Ureter (tissue), 1 donor: ENCODE measurements at regions not wholly inside any gene's neighbourhood (a gene's known extent, or its start where the extent isn't known, plus 50 kb on each side); places are given as distances from the start of the nearest gene placed in this dataset.

Experiments used
- DNase-seq: peaks from one replicate; pipeline ENCODE4 v3.0.0-alpha.2; 2020; ENCODE audit warnings: low spot score
- donor health status: DM: yes; HTN: yes; CAD: no.

DNA sequence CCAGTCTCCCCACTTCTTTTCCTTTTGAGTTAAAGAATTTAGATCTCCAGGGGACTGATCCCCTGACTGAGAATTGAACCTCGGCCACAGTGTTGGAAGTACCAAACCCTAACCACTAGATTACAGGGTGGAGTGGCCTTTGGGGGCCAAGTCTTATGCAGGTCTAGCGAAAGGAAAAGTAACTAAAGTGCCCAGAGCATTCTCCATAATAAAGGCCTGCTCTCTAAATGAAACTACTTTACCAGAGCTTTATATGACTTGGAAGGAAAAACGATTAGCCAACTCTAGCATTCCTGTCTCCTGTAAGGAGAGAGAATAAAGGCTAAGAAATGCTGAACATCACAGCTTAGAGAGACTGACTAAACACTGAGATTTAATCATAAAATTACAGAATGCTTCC, 788.0 kb downstream of the C4orf33 start:
- DNase-seq = no peak

DNA sequence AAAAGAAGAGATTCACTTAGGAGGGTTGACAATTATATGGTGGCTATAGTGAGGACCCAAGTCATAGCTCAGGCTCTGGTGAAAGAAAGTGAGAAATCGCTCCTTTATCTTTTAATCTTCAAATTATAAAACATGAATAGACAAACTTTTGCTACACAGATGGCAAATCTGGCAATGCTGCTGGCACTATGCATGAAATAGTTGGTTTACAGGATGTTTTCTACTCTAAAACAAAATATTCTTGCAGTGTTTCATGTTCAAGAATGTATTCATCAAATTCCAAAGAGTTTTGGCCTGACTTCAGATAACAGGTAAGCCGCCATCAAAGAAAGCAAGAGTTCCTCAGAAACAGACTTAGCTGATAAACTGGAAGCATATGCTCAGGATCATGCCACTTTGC, 801.2 kb downstream of the C4orf33 start:
- DNase-seq = no peak

DNA sequence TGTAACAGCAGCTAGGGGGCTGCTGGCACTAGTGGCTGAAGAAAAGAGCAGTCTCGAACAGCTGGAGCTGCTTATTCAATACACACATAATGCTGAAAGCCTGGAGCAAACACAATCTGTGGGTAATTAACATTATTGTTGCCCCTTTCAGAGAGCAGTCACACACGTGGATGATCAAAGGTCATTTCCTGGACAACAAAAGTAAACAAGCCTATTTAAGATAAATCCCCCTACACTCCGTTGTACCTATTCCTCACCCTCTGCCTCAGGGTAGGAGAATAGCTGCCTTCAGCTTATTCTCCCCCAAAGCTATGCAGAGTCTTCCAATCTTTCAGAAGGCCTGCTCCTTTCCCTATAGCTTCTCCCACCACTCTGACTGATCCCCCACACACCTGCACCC, 803.9 kb downstream of the C4orf33 start:
- DNase-seq = no peak

DNA sequence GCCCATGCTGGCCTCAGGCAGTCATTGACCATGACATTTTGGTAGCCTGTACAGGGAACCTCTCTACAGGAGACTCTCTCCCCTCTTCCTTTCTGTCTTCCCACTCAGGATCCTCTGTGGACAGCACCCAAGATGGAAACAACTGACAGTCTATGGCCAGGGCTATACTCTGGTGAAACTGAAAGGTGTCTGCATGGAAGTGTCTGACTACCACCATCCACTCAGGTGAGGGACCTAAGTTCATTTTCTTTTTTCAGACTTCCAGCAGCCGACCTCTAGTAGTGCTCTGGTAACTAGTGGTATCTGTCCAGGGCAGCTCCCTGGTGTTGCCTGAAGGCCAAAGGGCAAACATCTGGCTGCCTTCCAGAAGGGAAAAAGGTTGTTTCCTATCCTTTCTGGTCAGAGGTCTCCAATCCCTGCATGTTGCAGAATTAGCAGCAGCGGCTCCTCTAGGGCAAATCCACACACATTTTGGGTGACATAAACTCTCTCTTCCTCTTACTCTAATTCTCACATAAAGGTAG, 804.5 kb downstream of the C4orf33 start:
- DNase-seq = no peak

DNA sequence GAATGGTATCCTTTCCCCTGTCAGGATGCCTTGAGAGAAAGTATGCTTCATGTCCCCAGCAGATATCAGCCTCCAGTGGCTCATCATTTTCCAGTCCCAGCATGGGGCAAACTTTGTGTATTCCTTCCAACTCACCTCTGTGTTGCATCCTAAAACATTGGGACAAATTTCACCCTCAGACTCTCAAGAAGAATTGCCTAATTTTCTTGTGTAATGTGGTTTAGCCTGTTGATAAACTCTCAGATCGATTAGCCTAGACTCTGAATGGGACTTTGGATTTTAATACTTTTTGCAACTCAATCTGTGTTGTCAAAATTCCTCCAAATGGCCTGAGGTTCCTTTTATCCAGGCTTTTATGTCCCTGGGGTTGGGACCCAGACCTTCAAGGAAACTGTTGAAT, 805.3 kb downstream of the C4orf33 start:
- DNase-seq = no peak

DNA sequence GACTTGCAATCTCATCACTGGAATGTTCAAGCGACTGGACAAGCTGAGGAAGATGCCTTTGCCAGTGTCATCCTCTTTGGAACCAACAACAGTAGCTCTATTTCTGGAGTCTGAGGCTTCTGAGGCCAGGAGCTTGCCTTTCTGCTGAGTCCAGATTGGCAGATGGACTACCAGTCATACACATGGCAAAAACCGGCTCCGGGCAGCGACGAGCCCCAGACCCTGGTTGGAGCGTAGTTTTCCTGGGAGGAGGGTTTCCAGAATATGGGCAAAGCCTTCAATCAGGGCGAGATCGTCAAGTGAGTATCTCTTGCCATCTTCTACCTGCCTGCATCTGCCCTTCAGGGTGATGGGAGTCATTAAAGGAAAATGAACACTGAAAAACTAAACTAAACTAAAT, 807.9 kb downstream of the C4orf33 start:
- DNase-seq = no peak

DNA sequence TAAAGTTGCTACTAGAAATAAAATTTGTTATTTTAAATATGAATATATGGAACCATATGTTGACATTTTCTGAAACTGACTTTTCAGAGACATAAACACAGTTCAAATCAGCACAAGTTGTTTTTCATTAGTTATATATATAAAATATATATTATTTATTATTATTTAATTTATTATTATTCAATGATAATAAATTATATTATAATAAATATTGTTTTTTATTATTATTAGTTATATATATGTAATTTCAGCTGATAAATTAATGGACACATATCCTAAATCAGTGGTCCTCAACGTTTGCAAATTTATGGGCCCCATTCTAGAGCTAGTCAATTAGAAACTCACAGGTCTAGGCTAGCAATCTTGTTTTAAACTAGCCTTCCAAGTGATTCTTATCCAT, 809.3 kb downstream of the C4orf33 start:
- DNase-seq = no peak

DNA sequence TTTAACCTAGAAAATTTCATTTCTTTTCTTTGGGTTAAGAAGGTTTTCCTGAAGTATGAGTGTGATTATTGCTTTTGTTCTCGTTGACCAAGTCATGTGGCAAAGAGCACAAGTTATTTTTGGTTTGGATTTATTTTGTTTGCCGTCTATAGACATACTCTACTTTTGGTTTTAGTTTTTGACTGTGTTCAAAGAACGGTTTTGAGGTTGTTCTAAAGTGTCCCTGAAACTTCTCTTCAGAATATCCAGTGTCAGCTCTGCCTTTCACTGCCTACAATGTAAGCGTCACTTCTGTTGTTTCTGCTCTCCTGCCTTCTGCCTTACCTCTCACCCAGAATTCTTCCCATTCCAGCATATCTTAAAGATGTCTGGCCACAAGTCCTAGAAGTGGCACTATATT, 812.2 kb downstream of the C4orf33 start:
- DNase-seq = no peak

DNA sequence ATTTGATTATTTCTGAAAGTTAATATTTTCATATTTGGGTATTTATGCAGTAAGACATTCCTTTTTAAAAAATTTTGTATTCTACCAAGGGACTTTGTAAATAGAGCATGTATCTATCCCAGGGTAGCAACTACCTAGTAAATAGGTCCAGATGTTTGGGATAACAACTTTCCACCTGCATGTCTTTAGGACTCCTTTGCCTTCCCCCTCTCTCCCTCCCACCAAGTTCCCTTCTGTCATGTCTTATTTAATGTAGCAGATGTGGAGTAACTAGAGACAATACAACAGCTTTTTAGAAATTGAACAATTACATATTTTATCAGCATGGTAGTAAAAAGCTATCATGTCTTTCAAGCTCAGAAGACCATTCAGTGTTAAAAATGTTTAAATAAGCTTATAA, 821.0 kb downstream of the C4orf33 start:
- DNase-seq = no peak

DNA sequence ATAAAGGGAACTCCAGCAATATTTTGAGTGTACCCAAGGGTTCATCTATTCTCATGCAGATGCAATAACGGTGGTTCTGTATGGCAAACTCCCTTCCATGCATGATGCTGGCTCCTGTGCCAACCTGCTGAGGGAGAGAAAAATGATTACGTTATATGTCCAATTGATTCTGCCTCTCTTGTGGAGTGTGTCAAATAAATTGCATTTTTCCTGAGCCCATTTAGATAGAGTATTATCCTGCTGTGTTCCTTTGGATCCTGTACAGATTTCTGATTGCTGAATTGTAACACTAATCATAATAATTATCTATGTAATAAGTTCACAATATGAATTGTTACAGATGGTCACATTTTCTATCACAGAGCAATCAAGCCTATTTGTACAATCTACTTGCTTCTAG, 821.7 kb downstream of the C4orf33 start:
- no peak for DNase-seq

DNA sequence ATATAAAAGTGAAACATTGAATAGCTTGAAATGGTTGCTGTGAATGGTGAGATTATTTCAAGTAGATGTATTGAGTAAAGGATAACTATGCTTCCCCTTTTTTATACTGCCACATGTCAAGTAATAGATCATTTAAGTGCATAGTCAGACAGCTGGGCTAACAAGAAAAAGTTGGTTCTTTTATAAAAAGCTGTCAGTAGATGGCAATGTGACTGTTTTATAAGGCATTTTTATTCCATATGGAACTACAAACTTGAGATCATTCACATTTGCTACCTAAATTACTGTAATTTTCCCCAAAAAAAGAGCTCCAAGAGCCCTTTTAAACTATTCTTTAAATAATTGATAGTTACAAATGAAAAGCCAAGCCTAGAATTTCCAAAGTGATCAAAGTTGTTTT, 831.0 kb downstream of the C4orf33 start:
- no peak for DNase-seq

DNA sequence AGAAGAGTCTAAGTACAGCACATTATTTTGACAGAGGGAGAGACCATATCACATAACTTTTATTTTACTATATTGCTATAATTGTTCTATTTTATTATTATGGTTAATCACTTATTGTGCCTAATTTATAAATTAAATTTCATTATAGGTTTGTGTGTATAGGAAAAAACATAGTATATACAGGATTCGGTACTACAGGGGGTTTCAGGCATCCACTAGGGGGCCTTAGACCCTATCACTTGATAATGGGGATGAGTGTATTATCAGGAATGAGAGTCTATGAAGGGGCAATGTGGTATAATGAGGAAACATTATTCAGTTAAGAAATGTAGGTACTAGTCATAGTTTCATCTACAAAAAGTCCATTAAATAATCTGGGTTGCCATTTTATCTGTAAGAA, 833.1 kb downstream of the C4orf33 start:
- no peak for DNase-seq

DNA sequence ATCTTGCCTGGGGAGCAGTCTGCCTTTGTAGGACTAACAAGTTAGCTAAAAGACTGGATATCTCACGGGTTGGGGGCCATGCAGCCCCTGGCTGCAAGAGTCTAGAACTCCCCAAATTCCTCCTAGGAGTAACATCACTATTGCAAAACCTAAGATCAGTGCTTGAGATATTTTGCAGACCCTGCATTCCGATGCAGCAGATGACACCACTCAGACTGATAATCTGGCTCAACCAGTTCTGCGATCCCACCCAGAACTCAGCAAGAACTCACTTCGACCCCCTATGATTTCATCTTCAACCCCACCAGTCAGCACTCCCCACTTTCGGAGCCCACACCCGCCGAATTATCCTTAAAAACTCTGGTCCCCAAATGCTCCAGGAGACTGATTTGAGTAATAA, 834.0 kb downstream of the C4orf33 start:
- no peak for DNase-seq

DNA sequence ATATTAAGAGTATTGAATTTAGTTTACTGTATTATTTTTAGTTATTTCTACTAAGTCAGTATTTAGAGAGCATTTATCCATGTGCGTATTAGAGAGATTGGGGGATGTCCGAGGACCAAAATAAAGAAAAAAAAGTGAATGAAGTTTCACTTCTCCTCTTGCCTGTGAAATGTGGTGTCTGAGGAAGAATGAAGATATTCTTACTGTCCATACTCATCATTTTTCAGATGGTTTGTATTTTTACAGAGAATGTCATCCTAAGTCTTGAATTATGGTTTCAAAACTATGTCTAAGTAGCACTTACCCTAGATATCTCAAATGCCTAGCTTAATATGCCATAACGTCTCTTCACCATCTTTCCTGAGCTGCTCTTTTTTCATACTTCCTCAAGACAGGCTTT, 854.3 kb downstream of the C4orf33 start:
- DNase-seq = no peak

DNA sequence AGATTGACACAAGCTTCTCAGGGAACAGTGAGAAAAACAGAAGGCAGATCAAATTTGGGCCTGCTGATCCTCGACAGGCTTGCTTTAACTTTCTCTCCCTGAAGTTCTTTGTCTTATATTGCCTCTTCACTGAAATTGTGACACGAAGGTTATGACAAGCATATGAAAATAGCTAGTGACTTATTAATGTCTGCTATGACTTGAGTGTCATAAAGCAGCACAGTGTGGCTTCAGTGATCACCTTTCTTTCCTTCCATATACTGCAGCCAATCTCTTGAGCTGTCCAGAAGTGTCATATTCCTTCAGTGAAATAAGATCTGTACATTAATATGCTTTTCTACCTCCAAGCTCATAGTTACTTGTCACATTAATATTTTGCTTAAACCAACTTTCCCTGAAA, 870.2 kb downstream of the C4orf33 start:
- no peak for DNase-seq

DNA sequence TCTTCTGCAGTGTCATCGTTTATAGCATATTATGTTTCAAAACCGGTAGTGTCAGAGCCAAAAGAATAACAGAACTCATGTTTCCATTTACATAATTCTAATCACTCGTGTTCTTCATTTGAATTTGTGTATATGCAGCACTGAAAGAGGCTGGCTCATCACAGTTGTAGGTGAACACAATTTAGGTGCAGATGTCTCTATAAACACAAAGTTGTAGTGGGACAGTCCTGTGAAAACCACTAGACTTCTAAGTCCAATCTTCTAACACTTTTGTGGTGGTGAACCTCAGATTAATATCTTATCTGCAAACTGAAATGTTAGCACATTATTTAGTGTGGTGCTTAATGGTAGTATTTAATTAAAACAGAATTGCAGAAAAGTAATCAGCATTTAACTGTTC, 872.4 kb downstream of the C4orf33 start:
- DNase-seq = no peak

DNA sequence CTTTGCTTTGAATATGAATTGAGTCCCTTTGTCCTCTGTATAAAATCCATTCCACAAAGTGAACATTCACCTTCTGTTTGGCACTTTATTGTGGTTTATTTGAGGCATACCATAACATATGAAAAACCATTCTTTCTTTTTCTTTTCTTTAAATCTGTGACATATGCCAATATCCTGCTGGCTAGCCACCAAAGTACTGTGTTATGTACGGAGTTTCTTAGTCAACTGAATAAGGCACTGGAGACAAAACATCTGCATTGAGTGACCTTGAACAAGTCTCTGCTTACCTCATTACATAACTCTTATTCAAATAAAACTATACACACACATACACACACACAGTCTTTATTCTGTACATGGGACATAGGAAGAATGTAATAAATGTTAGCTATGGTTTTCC, 872.8 kb downstream of the C4orf33 start:
- DNase-seq = no peak

DNA sequence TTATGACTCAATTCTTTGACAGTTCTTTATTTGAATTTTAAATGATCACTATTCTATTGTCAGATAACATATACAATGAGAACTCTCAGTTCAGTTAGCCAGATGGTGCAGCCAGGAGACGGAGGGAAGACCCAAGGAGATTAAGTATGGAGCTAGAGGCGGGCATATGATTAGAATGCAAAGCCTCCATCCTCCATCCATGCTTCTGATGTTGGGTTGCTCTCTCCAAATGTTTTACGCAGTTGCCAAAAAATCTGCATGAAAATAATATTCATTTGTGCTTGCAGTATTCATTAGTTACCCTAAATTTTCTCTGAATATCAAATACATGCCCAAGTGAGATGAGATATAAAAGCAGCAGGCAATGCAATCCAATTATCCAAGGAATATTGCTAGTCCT, 874.8 kb downstream of the C4orf33 start:
- DNase-seq = no peak

DNA sequence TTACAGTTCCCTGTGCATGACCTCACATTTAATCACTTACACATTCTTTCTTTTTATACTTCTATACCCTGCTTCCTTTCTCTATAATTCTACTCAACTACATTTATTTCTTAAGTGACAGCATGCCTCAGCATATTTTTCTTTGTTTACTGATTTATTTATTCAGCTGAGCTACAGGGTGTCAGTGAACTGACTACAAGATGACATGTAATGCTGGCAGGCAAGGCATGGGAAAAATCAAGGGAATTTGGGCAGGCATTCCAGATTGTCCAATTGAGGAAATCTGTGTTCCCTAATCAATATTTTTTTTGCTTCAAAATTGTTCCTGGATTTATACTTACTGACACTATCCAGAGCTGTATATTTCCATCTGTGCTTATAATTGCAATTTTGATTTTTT, 875.5 kb downstream of the C4orf33 start:
- no peak for DNase-seq

DNA sequence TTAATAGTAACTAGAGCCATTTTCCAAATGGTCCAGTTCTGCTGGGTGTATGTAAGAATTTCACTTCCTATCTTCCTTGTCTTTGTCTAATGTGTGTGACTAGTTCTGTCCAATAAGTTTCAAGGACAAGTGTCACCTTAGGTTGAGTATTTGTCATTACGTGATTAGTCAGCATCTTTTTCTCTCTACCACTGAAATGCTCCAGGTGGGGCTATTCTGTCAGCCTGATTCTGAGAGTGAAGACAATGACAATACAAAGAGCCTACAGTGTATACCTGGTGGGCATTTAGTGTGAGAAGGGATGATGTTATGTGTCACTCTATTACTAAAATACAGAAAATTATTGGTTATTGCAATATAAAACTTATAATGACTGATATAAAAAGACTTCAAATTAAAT, 876.3 kb downstream of the C4orf33 start:
- no peak for DNase-seq

DNA sequence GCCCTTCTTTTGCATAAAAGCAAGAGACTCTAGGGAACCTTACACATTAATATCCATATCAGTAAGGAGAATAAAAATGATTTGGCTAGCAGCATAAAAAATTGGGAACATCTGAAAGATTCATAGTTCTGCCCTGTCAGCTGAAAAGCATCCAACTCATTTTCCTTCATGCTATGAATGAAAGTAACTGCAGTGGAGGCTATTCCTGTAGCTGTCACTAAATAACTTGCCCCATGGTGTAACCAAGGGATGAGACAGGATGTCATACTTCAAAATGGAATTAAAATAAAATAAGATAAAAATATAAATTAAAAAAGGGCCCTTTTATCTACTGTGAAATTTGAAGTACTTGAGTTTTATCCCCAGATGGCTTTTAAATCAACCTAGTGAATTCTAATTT, 878.8 kb downstream of the C4orf33 start:
- no peak for DNase-seq

DNA sequence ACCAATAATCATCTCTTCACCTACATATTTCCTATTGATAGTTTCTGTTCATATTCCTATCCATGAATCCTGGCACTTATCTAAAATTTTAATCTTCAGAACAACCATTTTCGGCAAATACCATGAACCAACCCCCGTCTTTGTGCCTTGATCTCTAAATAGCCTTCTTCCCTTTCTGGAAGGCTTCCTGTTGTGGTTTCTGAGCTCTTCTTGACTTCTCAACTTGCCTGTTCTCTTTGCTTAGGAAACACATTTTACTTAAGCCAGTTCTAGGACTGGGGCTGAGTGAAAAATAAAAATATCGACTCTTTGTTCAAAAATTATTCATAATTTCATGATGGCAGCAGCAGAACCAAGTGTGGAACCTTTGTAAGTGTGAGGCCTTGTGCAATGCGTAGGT, 882.4 kb downstream of the C4orf33 start:
- DNase-seq = no peak

DNA sequence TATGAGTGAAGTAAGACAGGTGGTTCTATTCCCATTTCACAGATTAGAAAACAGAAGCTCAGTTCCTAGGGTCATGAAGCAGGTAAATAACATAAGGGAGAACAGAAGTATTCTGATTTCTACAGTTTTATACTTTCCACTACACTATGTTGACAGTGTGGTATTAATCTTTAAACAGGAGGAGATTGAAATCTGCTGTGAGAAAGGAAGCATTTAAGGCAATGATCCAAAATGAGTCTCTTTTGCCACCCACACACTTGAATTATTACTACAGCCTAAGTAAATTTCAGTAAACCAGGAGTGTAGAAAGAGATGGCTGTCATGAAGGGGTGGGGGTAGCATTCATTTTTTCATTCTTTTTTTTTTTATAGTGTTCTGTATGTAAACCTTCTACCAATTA, 893.0 kb downstream of the C4orf33 start:
- no peak for DNase-seq

DNA sequence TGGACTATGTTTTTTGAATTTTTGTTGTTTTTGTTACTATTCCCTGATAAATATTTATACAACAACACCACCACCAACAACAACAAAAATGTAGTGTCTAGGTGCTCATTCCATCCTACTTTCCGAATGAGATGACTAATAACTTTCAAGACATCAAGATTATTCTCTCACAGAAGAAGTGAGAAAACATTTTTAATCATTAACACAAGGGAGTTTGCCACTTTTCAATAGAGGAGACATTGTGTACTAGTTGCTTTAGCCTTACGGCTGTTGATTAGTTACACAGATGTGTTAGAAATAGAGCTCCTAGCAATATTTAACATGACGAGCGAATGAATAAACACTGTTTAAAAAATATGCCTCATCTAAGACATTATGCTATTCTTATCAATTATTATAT, 898.8 kb downstream of the C4orf33 start:
- DNase-seq = no peak
